Hepatocyte (in vitro differentiated cells): ENCODE measurements at regions not wholly inside any gene's neighbourhood (a gene's known extent, or its start where the extent isn't known, plus 50 kb on each side); places are given as distances from the start of the nearest gene placed in this dataset.

Experiments
- DNase-seq: peaks from one replicate; pipeline ENCODE4 v3.0.0-alpha.2; 2016; ENCODE audit warnings: low spot score
- H2AFZ ChIP-seq: fragments of 200-600 bp; sonication (generic); 2 replicates; pipeline ENCODE4 v1.6.0; 2016; ENCODE audit warnings: antibody characterized with exemption, mild to moderate bottlenecking
- H3K27ac ChIP-seq: fragments of 200-600 bp; sonication (generic); 2 replicates; pipeline ENCODE4 v1.5.1; 2016; ENCODE audit warnings: mild to moderate bottlenecking
- H3K27me3 ChIP-seq: fragments of 200-600 bp; sonication (generic); 2 replicates; pipeline ENCODE4 v1.6.1; 2016
- H3K36me3 ChIP-seq: fragments of 200-600 bp; sonication (generic); replicated peaks from 2 replicates; pipeline ENCODE4 v1.5.1; 2016; ENCODE audit warnings: low read depth; ENCODE audit not compliant: insufficient read depth
- H3K4me1 ChIP-seq: fragments of 200-600 bp; sonication (generic); 2 replicates; pipeline ENCODE4 v1.5.1; 2016; ENCODE audit warnings: mild to moderate bottlenecking, moderate library complexity; ENCODE audit not compliant: insufficient read depth
- H3K4me2 ChIP-seq: fragments of 200-600 bp; sonication (generic); 2 replicates; pipeline ENCODE4 v1.6.0; 2016
- H3K4me3 ChIP-seq: fragments of 200-600 bp; sonication (generic); 2 replicates; pipeline ENCODE4 v1.5.1; 2016; ENCODE audit warnings: mild to moderate bottlenecking
- H3K79me2 ChIP-seq: fragments of 200-600 bp; sonication (generic); 2 replicates; pipeline ENCODE4 v1.6.0; 2017; ENCODE audit warnings: mild to moderate bottlenecking
- H3K9me2 ChIP-seq: fragments of 200-600 bp; sonication (generic); replicated peaks from 2 replicates; pipeline ENCODE4 v1.6.0; 2017; ENCODE audit warnings: mild to moderate bottlenecking; ENCODE audit not compliant: insufficient read depth
- H3K9me3 ChIP-seq: fragments of 200-600 bp; sonication (generic); 2 replicates; pipeline ENCODE4 v1.5.1; 2016; ENCODE audit warnings: low read depth, mild to moderate bottlenecking
- H4K20me1 ChIP-seq: fragments of 200-600 bp; sonication (generic); 2 replicates; pipeline ENCODE4 v1.6.0; 2016; ENCODE audit warnings: mild to moderate bottlenecking; ENCODE audit not compliant: insufficient read depth, poor library complexity, severe bottlenecking
- CTCF ChIP-seq: fragments of 200-600 bp; sonication (generic); IDR thresholded peaks from 2 replicates; pipeline ENCODE4 v1.5.1; 2016; ENCODE audit warnings: antibody characterized with exemption, mild to moderate bottlenecking; ENCODE audit not compliant: poor library complexity
- EZH2 ChIP-seq: fragments of 200-600 bp; sonication (generic); IDR thresholded peaks from 2 replicates; pipeline ENCODE4 v1.6.1; 2016; ENCODE audit warnings: antibody characterized with exemption, mild to moderate bottlenecking, borderline replicate concordance
- EZH2phosphoT487 ChIP-seq: fragments of 200-600 bp; sonication (generic); IDR thresholded peaks from one replicate; pipeline ENCODE4 v1.6.1; 2018; ENCODE audit warnings: antibody characterized with exemption, mild to moderate bottlenecking, low read depth, moderate library complexity; ENCODE audit not compliant: unreplicated experiment, severe bottlenecking
- WGBS: methylation state at CpG from one replicate; pipeline ENCODE4 v1.1.6; 2016; ENCODE audit warnings: low lambda C conversion rate; ENCODE audit errors: missing lambda C conversion rate; 5-methylcytosine and 5-hydroxymethylcytosine counted together

- TF ChIP-seq CTCF (no peak), EZH2 (no peak), EZH2phosphoT487 (no peak)
- 59% methylated on average over 2 of the region's 2 CpGs for WGBS
- DNase-seq, result no peak
- Histone ChIP-seq H3K4me2 (no peak overlapping the region), H3K36me3 (no peaks in the 10 kb centered on the region), H3K27ac (no peak overlapping the region), H4K20me1 (no peaks in the 10 kb centered on the region), H3K4me3 (no peak overlapping the region), H3K79me2 (no peaks in the 10 kb centered on the region), H3K9me2 (no peaks in the 10 kb centered on the region), H3K4me1 (no peaks in the 10 kb centered on the region), H3K9me3 (no peaks in the 10 kb centered on the region), H2AFZ (no peak overlapping the region), H3K27me3 (no peaks in the 10 kb centered on the region)
Observed at GRCh38 chr1:78263459-78263858, 217.7 kb downstream of the GIPC2 start.

GRCh38 chr1:78263946-78264345 lies 218.2 kb downstream of the GIPC2 start:
- Histone ChIP-seq H3K4me2 (no peak overlapping the region), H3K36me3 (no peaks in the 10 kb centered on the region), H3K27ac (no peak overlapping the region), H3K27me3 (no peaks in the 10 kb centered on the region), H3K79me2 (no peaks in the 10 kb centered on the region), H3K9me3 (no peaks in the 10 kb centered on the region), H4K20me1 (no peaks in the 10 kb centered on the region), H3K4me1 (no peaks in the 10 kb centered on the region), H3K4me3 (no peak overlapping the region), H3K9me2 (no peaks in the 10 kb centered on the region), H2AFZ (no peak overlapping the region)
- no peak for DNase-seq
- TF ChIP-seq CTCF (no peak), EZH2 (no peak), EZH2phosphoT487 (no peak)
- WGBS, result 35% methylated on average over 1 of the region's 1 CpG

- Histone ChIP-seq H3K27me3 (no peaks in the 10 kb centered on the region), H3K4me3 (no peak overlapping the region), H3K4me1 (no peaks in the 10 kb centered on the region), H3K9me2 (no peaks in the 10 kb centered on the region), H4K20me1 (no peaks in the 10 kb centered on the region), H3K4me2 (no peak overlapping the region), H3K79me2 (no peaks in the 10 kb centered on the region), H2AFZ (no peak overlapping the region), H3K36me3 (no peaks in the 10 kb centered on the region), H3K9me3 (no peaks in the 10 kb centered on the region), H3K27ac (no peak overlapping the region)
- 91% methylated on average over 3 of the region's 3 CpGs for WGBS
- DNase-seq, result no peak
- TF ChIP-seq EZH2phosphoT487 (no peak), CTCF (no peak), EZH2 (no peak)
Observed at GRCh38 chr1:78267513-78268218, 221.9 kb downstream of the GIPC2 start.
